ENCODE measurements at regions not wholly inside any gene's neighbourhood (a gene's known extent, or its start where the extent isn't known, plus 50 kb on each side); places are given as distances from the start of the nearest gene placed in this dataset.

DNA sequence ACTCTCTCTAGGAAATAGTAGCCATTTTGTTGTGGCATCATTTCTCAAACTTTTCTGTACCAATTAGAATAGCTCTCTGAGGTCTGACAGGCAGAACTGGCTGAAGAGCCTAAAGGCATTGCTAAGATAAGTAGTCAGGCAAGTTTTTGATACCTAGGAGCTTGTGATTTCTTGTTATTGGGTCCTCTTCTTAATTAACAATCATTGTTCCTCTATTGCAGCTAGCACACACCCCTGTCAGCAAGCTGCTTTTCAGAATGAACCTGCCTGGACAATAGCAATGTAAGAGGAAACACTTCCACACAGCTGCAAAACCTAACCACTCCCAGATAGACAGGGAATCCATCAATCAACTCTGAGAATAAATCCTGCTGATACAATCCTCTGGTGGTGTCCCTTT is 403.9 kb upstream of the TBL1XR1 start:
- Histone ChIP-seq H3K4me3 (no peak overlapping the region), H3K9me3 (no peaks in the 10 kb centered on the region), H3K4me1 (ENCODE audit: insufficient read depth) (peaks cover 13% of the 10 kb centered on the region), H3K27ac (no peak overlapping the region), H3K36me3 (no peaks in the 10 kb centered on the region), H3K27me3 (no peaks in the 10 kb centered on the region)
- DNase-seq = no peak
- no peak for TF ChIP-seq EP300 (IDR thresholded peaks at IDR 0.05)
- TF ChIP-seq POLR2A (IDR thresholded peaks at IDR 0.05) = no peak
- TF ChIP-seq, protein P1, sequence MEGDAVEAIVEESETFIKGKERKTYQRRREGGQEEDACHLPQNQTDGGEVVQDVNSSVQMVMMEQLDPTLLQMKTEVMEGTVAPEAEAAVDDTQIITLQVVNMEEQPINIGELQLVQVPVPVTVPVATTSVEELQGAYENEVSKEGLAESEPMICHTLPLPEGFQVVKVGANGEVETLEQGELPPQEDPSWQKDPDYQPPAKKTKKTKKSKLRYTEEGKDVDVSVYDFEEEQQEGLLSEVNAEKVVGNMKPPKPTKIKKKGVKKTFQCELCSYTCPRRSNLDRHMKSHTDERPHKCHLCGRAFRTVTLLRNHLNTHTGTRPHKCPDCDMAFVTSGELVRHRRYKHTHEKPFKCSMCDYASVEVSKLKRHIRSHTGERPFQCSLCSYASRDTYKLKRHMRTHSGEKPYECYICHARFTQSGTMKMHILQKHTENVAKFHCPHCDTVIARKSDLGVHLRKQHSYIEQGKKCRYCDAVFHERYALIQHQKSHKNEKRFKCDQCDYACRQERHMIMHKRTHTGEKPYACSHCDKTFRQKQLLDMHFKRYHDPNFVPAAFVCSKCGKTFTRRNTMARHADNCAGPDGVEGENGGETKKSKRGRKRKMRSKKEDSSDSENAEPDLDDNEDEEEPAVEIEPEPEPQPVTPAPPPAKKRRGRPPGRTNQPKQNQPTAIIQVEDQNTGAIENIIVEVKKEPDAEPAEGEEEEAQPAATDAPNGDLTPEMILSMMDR (IDR thresholded peaks at IDR 0.05) = no peak
- intact Hi-C loops (cut with DNase I) = no loop called here

DNA sequence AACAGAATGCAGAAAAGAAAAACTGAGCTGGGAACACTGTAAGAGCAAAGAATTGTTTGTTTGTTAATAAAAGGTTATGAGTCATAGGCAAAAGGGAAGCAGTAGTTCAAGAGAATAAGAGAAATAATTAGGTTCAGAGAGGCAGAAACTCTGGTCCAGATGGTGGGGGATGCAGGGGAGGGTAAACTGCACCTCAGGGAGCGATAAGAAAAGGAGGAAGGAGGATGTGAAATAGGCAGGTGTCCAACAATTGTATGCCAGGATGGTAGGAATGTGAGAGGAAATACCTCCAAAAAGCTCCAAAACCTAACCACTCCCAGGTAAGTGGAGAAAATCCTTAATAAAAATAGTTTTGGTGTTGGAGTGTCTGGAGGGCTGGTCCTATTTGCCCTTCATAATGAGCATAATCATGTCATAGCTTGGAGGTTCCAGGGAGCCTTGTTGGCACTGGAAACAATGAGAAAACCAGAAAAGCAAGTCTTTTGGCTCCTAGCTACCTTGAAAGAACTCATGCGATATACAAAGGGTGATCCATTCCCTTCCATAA is 405.4 kb upstream of the TBL1XR1 start:
- Histone ChIP-seq H3K36me3 (no peaks in the 10 kb centered on the region), H3K27ac (no peak overlapping the region), H3K27me3 (no peaks in the 10 kb centered on the region), H3K9me3 (no peaks in the 10 kb centered on the region), H3K4me1 (ENCODE audit: insufficient read depth) (peaks cover 7% of the 10 kb centered on the region), H3K4me3 (no peak overlapping the region)
- WGBS, 3 donors = 74 to 79% (median 75%) methylated on average over 2 of the region's 2 CpGs
- no peak for DNase-seq
- TF ChIP-seq POLR2A (IDR thresholded peaks at IDR 0.05) (no peak), EP300 (IDR thresholded peaks at IDR 0.05) (no peak)
- intact Hi-C loops (cut with DNase I) = no loop called here

DNA sequence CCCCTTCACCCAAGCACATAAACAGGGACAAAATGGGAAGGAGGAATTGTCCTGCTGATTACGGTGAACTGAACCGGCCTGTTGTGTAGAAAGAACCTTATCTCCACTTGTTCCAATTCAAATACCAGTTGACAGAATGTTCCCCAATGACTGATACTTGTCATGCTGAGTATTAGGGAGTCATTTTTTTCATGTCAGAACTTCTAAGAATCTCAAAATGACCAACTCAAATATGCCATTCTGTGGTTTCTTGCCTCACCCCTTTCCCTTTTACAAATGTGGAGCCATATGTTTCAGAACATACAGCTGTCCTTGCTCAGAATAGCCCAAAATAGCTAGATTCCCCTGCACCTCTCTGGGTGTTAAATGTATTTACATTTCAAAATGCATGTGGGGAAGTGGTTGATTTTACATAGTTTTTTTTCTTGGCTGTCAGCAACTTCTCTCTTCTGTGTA is 405.9 kb upstream of the TBL1XR1 start:
- Histone ChIP-seq H3K36me3 (no peaks in the 10 kb centered on the region), H3K4me1 (ENCODE audit: insufficient read depth) (peaks cover 6% of the 10 kb centered on the region), H3K27me3 (no peaks in the 10 kb centered on the region), H3K27ac (no peak overlapping the region), H3K9me3 (no peaks in the 10 kb centered on the region), H3K4me3 (no peak overlapping the region)
- intact Hi-C loops (cut with DNase I) = no loop called here
- no peak for TF ChIP-seq POLR2A (IDR thresholded peaks at IDR 0.05)
- no peak for TF ChIP-seq EP300 (IDR thresholded peaks at IDR 0.05)
- TF ChIP-seq, protein P1 (IDR thresholded peaks at IDR 0.05) = no peak
- DNase-seq = no peak
- WGBS, 3 donors = 90 to 93% (median 92%) methylated on average over 2 of the region's 2 CpGs

DNA sequence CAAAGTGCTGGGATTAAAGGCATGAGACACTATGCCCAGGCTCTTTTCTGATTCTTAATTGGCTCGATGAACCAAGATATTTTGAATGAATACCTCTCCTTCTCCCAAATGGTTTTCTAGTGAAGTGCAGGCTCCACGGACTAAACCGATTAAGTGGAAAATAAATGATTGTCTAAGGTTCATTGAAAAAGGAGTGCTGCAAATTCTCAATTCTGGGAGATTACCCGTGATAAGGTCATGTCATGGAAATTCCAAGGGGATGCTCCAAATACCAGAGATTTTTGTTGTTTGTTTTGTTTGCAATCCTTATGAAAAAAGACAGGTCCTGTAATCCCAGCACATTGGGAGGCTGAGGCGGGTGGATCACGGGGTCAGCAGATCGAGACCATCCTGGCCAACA is 406.9 kb upstream of the TBL1XR1 start:
- intact Hi-C loops (cut with DNase I) = no loop called here
- no peak overlapping the region for H3K27ac ChIP-seq
- no peak overlapping the region for H3K4me3 ChIP-seq
- H3K9me3 ChIP-seq = no peaks in the 10 kb centered on the region
- no peaks in the 10 kb centered on the region for H3K36me3 ChIP-seq
- H3K4me1 ChIP-seq (ENCODE audit: insufficient read depth) = peaks cover 7% of the 10 kb centered on the region
- WGBS, 3 donors = 83 to 85% (median 85%) methylated on average over 7 of the region's 7 CpGs
- H3K27me3 ChIP-seq = no peaks in the 10 kb centered on the region
- no peak for TF ChIP-seq EP300 (IDR thresholded peaks at IDR 0.05)
- no peak for TF ChIP-seq POLR2A (IDR thresholded peaks at IDR 0.05)
- TF ChIP-seq, protein P1 (IDR thresholded peaks at IDR 0.05) = no peak
- no peak for DNase-seq

DNA sequence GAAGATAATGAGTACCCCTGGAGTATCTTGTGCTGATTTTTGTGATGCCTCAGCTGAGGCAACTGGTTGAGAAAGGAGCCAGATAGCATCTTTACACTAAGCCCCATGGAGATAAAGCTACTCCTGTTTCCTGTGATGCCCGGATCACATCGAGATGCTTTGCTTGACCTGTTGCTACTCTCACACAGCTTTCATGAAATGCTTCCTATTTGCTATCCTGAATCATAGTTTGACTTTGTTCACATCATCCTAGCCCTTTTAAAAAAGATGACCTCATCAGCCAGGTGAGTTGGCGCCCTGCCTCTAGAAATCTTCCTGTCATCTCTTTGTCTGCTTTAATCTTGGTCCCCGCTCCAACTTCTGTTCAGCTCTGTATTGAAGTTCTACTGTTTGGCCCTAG is 409.6 kb upstream of the TBL1XR1 start:
- no peak for DNase-seq
- Histone ChIP-seq H3K27me3 (no peaks in the 10 kb centered on the region), H3K4me1 (ENCODE audit: insufficient read depth) (peaks cover 7% of the 10 kb centered on the region), H3K4me3 (no peak overlapping the region), H3K27ac (no peak overlapping the region), H3K9me3 (no peaks in the 10 kb centered on the region), H3K36me3 (no peaks in the 10 kb centered on the region)
- intact Hi-C loops (cut with DNase I) = no loop called here
- no peak for TF ChIP-seq POLR2A (IDR thresholded peaks at IDR 0.05)
- no peak for TF ChIP-seq EP300 (IDR thresholded peaks at IDR 0.05)
- TF ChIP-seq, protein P1 (IDR thresholded peaks at IDR 0.05) = no peak
- 72 to 89% (median 80%) methylated on average over 4 of the region's 4 CpGs for WGBS, 3 donors

Measured in ovary (tissue), 7 donors.